HEK293 (cell line): ENCODE measurements at regions not wholly inside any gene's neighbourhood (a gene's known extent, or its start where the extent isn't known, plus 50 kb on each side); places are given as distances from the start of the nearest gene placed in this dataset.

Source experiments
- CTCF ChIA-PET: fragments of 350-600 bp; formaldehyde crosslinking; extraction: SDS; loops from one replicate; lab custom pipeline; 2021; ENCODE audit warnings: antibody characterized with exemption; lab: Yijun Ruan, JAX
- POLR2A ChIA-PET: fragments of 300-600 bp; formaldehyde crosslinking; extraction: SDS; loops from one replicate; lab custom pipeline; 2020; ENCODE audit warnings: antibody characterized with exemption, inconsistent platforms; lab: Yijun Ruan, JAX
- H3K27ac ChIP-seq: fragments of 200-500 bp; sonication (Bioruptor generic); 2 replicates; pipeline ENCODE4 v1.5.1; 2014; ENCODE audit warnings: low read depth, low read length, control low read depth, inconsistent platforms; ENCODE audit errors: extremely low read depth
- H3K36me3 ChIP-seq, 2 experiments: fragments of 200-500 bp in 1 of 2; sonication (Bioruptor generic) in 1 of 2; 1 replicate in 1 of 2; 2 replicates in 1 of 2; pipeline ENCODE4 v1.5.1; 2014 to 2017; ENCODE audit warnings: inconsistent platforms in 2 of 2, low read length in 2 of 2; ENCODE audit not compliant: control insufficient read depth in 2 of 2, insufficient read depth in 1 of 2
- H3K4me1 ChIP-seq: fragments of 200-500 bp; sonication (Bioruptor generic); 2 replicates; pipeline ENCODE4 v1.5.1; 2014; ENCODE audit warnings: mild to moderate bottlenecking, low read length, inconsistent platforms; ENCODE audit not compliant: control insufficient read depth, insufficient read depth
- H3K4me3 ChIP-seq: 2 replicates; pipeline ENCODE4 v1.5.1; 2011; ENCODE audit warnings: low read depth, mild to moderate bottlenecking, control low read depth, low read length, moderate library complexity
- H3K9me3 ChIP-seq: fragments of 200-500 bp; sonication (Bioruptor generic); 2 replicates; pipeline ENCODE4 v1.5.1; 2014; ENCODE audit warnings: low read depth, low read length, inconsistent platforms; ENCODE audit not compliant: control insufficient read depth, insufficient read depth
- GLIS1 ChIP-seq: fragments of 450-650 bp; formaldehyde crosslinking; IDR thresholded peaks from 2 replicates; pipeline ENCODE4 v1.5.1; 2016; ENCODE audit warnings: missing biosample characterization, missing genetic modification characterization
- OVOL3 ChIP-seq: fragments of 450-650 bp; formaldehyde crosslinking; IDR thresholded peaks from 2 replicates; pipeline ENCODE4 v1.5.1; 2016; ENCODE audit warnings: missing biosample characterization, missing genetic modification characterization
- RBAK ChIP-seq: fragments of 450-650 bp; formaldehyde crosslinking; IDR thresholded peaks from 2 replicates; pipeline ENCODE4 v1.5.1; 2016; ENCODE audit warnings: missing biosample characterization, missing genetic modification characterization
- SALL2 ChIP-seq: fragments of 450-650 bp; formaldehyde crosslinking; IDR thresholded peaks from 2 replicates; pipeline ENCODE4 v1.5.0; 2017; ENCODE audit warnings: missing biosample characterization, mild to moderate bottlenecking, missing genetic modification characterization, borderline replicate concordance
- SCRT1 ChIP-seq: fragments of 450-650 bp; formaldehyde crosslinking; IDR thresholded peaks from 2 replicates; pipeline ENCODE4 v1.5.1; 2016; ENCODE audit warnings: missing biosample characterization, missing genetic modification characterization, borderline replicate concordance
- SCRT2 ChIP-seq: fragments of 450-650 bp; formaldehyde crosslinking; IDR thresholded peaks from 2 replicates; pipeline ENCODE4 v1.5.1; 2016; ENCODE audit warnings: missing biosample characterization, missing genetic modification characterization
- SP3 ChIP-seq: fragments of 450-650 bp; formaldehyde crosslinking; IDR thresholded peaks from 2 replicates; pipeline ENCODE4 v1.5.1; 2016; ENCODE audit warnings: missing biosample characterization, missing genetic modification characterization
- TRIM28 ChIP-seq: IDR thresholded peaks from 2 replicates; pipeline ENCODE4 v1.6.1; 2011; ENCODE audit warnings: low read length, control low read depth, borderline replicate concordance
- ZBTB21 ChIP-seq: fragments of 450-650 bp; formaldehyde crosslinking; IDR thresholded peaks from 2 replicates; pipeline ENCODE4 v1.5.1; 2017; ENCODE audit warnings: missing biosample characterization, missing genetic modification characterization
- ZFP3 ChIP-seq: fragments of 450-650 bp; formaldehyde crosslinking; IDR thresholded peaks from 2 replicates; pipeline ENCODE4 v1.5.1; 2016; ENCODE audit warnings: low read depth, missing biosample characterization, missing genetic modification characterization
- ZNF146 ChIP-seq: fragments of 450-650 bp; formaldehyde crosslinking; IDR thresholded peaks from 2 replicates; pipeline ENCODE4 v1.5.1; 2016; ENCODE audit warnings: missing biosample characterization, missing genetic modification characterization
- ZNF2 ChIP-seq: fragments of 450-650 bp; formaldehyde crosslinking; IDR thresholded peaks from 2 replicates; pipeline ENCODE4 v1.5.1; 2016; ENCODE audit warnings: missing biosample characterization, missing genetic modification characterization
- ZNF214 ChIP-seq: fragments of 450-650 bp; formaldehyde crosslinking; IDR thresholded peaks from 2 replicates; pipeline ENCODE4 v1.5.1; 2017; ENCODE audit warnings: missing biosample characterization, mild to moderate bottlenecking, missing genetic modification characterization, borderline replicate concordance
- ZNF266 ChIP-seq: fragments of 450-650 bp; formaldehyde crosslinking; IDR thresholded peaks from 2 replicates; pipeline ENCODE4 v1.5.1; 2016; ENCODE audit warnings: missing biosample characterization, missing genetic modification characterization, low read depth
- ZNF341 ChIP-seq: fragments of 450-650 bp; formaldehyde crosslinking; IDR thresholded peaks from 2 replicates; pipeline ENCODE4; 2016; ENCODE audit warnings: low read depth, missing biosample characterization, missing genetic modification characterization
- ZNF354C ChIP-seq: fragments of 450-650 bp; formaldehyde crosslinking; IDR thresholded peaks from 2 replicates; pipeline ENCODE4 v1.5.1; 2016; ENCODE audit warnings: missing biosample characterization, missing genetic modification characterization, low read depth, borderline replicate concordance
- ZNF37A ChIP-seq: fragments of 450-650 bp; IDR thresholded peaks from 2 replicates; pipeline ENCODE4 v1.5.1; 2018; ENCODE audit warnings: missing biosample characterization, missing genetic modification characterization
- ZNF48 ChIP-seq: fragments of 450-650 bp; formaldehyde crosslinking; IDR thresholded peaks from 2 replicates; pipeline ENCODE4 v1.5.1; 2016; ENCODE audit warnings: missing biosample characterization, missing genetic modification characterization
- ZNF521 ChIP-seq: fragments of 450-650 bp; formaldehyde crosslinking; IDR thresholded peaks from 2 replicates; pipeline ENCODE4 v1.5.1; 2017; ENCODE audit warnings: missing biosample characterization, mild to moderate bottlenecking, missing genetic modification characterization
- ZNF560 ChIP-seq: fragments of 450-650 bp; formaldehyde crosslinking; IDR thresholded peaks from 2 replicates; pipeline ENCODE4 v1.5.1; 2017; ENCODE audit warnings: missing biosample characterization, missing genetic modification characterization, borderline replicate concordance
- ZNF585B ChIP-seq: fragments of 450-650 bp; formaldehyde crosslinking; IDR thresholded peaks from 2 replicates; pipeline ENCODE4 v1.5.1; 2016; ENCODE audit warnings: missing biosample characterization, missing genetic modification characterization
- ZNF629 ChIP-seq: fragments of 450-650 bp; formaldehyde crosslinking; IDR thresholded peaks from 2 replicates; pipeline ENCODE4 v1.5.1; 2017; ENCODE audit warnings: missing biosample characterization, missing genetic modification characterization
- ZNF654 ChIP-seq: fragments of 450-650 bp; formaldehyde crosslinking; IDR thresholded peaks from 2 replicates; pipeline ENCODE4 v1.5.1; 2016; ENCODE audit warnings: low read depth, missing biosample characterization, missing genetic modification characterization
- TF ChIP-seq, protein P1 (sequence below): fragments of 450-650 bp; formaldehyde crosslinking; IDR thresholded peaks from 2 replicates; pipeline ENCODE4 v1.5.1; 2017; ENCODE audit warnings: missing biosample characterization, missing genetic modification characterization

- H3K4me3 ChIP-seq: no peak overlapping the region
- no peaks in the 10 kb centered on the region for H3K36me3 ChIP-seq
- TF ChIP-seq ZFP3 (tag by site-specific recombination) (no peak), SP3 (tag by site-specific recombination) (no peak), OVOL3 (tag by site-specific recombination) (no peak), ZNF585B (no peak), ZNF214 (tag by site-specific recombination) (no peak), ZNF629 (tag by site-specific recombination) (no peak), ZNF341 (tag by site-specific recombination) (no peak), TRIM28 (no peak), ZNF37A (tag by site-specific recombination) (no peak), ZNF354C (tag by site-specific recombination) (no peak), SALL2 (no peak), ZBTB21 (tag by site-specific recombination) (no peak), ZNF521 (tag by site-specific recombination) (no peak), ZNF654 (tag by site-specific recombination) (no peak), ZNF560 (tag by site-specific recombination) (no peak), RBAK (tag by site-specific recombination) (no peak), ZNF48 (tag by site-specific recombination) (no peak)
- no peaks in the 10 kb centered on the region for H3K9me3 ChIP-seq
- H3K27ac ChIP-seq: no peak overlapping the region
- POLR2A ChIA-PET: no interaction called here
- no peaks in the 10 kb centered on the region for H3K4me1 ChIP-seq
- CTCF ChIA-PET: interaction anchor here (0.6 to 0.9 kb wide), 2 partner anchors 40 to 82 kb away, joined by 3 to 4 read pairs; no protein-coding TSS in a partner anchor
These were observed 88.5 kb downstream of the NPTX2 start for GRCh38 chr7:98705626-98706025.

DNA sequence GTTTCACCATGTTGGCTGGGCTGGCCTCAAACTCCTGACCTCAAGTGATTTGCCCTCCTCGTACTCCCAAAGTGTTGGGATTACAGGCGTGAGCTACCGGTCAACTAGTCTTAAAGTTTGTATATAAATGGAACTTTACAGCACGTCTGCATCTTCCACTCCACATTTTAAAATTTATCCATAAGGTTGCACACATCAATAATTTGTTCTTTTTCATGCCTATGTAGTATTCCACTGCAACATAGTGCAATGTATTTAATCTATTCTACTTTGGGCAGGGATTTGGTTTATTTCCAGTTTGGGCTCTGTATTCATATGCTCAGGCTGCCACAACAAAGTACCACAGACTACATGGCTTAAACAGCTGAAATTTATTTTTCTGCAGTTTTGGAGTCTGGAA lies 90.0 kb downstream of the NPTX2 start:
- Histone ChIP-seq H3K4me1 (no peaks in the 10 kb centered on the region), H3K9me3 (no peaks in the 10 kb centered on the region), H3K4me3 (no peak overlapping the region), H3K27ac (no peak overlapping the region), H3K36me3 (no peaks in the 10 kb centered on the region)
- TF ChIP-seq GLIS1 (tag by site-specific recombination) (no peak), ZNF146 (tag by site-specific recombination) (peak; percentile 91)
- ChIA-PET POLR2A (no interaction called here), CTCF (interaction anchor here (1.2 kb wide), 1 partner anchor 18 kb away, joined by 3 read pairs; no protein-coding TSS in a partner anchor)

GRCh38 chr7:98711945-98712344 lies 94.9 kb downstream of the NPTX2 start:
- POLR2A ChIA-PET: no interaction called here
- Histone ChIP-seq H3K36me3 (no peaks in the 10 kb centered on the region), H3K27ac (no peak overlapping the region), H3K9me3 (no peaks in the 10 kb centered on the region), H3K4me1 (no peaks in the 10 kb centered on the region), H3K4me3 (no peak overlapping the region)
- TF ChIP-seq ZNF354C (tag by site-specific recombination) (no peak), SCRT1 (tag by site-specific recombination) (peak; percentile 58; the same call in 1 of the 2 replicates), ZNF2 (tag by site-specific recombination) (no peak), ZNF266 (tag by site-specific recombination) (no peak), SCRT2 (peak; percentile 74)
- TF ChIP-seq, protein P1, sequence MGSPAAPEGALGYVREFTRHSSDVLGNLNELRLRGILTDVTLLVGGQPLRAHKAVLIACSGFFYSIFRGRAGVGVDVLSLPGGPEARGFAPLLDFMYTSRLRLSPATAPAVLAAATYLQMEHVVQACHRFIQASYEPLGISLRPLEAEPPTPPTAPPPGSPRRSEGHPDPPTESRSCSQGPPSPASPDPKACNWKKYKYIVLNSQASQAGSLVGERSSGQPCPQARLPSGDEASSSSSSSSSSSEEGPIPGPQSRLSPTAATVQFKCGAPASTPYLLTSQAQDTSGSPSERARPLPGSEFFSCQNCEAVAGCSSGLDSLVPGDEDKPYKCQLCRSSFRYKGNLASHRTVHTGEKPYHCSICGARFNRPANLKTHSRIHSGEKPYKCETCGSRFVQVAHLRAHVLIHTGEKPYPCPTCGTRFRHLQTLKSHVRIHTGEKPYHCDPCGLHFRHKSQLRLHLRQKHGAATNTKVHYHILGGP (tag by site-specific recombination): no peak
- CTCF ChIA-PET: no interaction called here
